Bronchial epithelial cell (primary cell): ENCODE measurements at regions not wholly inside any gene's neighbourhood (a gene's known extent, or its start where the extent isn't known, plus 50 kb on each side); places are given as distances from the start of the nearest gene placed in this dataset.

Experiments
- DNase-seq: peaks from one replicate; pipeline ENCODE4 v3.0.0-alpha.2; 2010; ENCODE audit warnings: low read depth
- FAIRE-seq: peaks from 2 replicates; lab custom pipeline; 2011; peaks lifted over from hg19 to GRCh38; lab: Jason Lieb, UNC
- H3K27me3 ChIP-seq: 2 replicates; pipeline ENCODE4 v1.5.1; 2011; ENCODE audit warnings: low read length; ENCODE audit not compliant: control insufficient read depth, insufficient read depth
- H3K36me3 ChIP-seq: 2 replicates; pipeline ENCODE4 v1.5.1; 2011; ENCODE audit warnings: low read length; ENCODE audit not compliant: control insufficient read depth, insufficient read depth
- H3K4me3 ChIP-seq: 2 replicates; pipeline ENCODE4 v1.5.1; 2011; ENCODE audit warnings: mild to moderate bottlenecking, low read depth, low read length, control low read depth
- CTCF ChIP-seq: IDR thresholded peaks from 2 replicates; pipeline ENCODE4 v1.5.1; 2011; ENCODE audit warnings: mild to moderate bottlenecking, moderate library complexity, low read length, control low read depth, inconsistent platforms; ENCODE audit not compliant: insufficient read depth, severe bottlenecking

- TF ChIP-seq CTCF, result no peak
- Histone ChIP-seq H3K27me3 (peaks cover 2% of the 10 kb centered on the region), H3K36me3 (no peaks in the 10 kb centered on the region), H3K4me3 (no peak overlapping the region)
- DNase-seq (peak; percentile 39), FAIRE-seq (no peak)
These were observed 77.0 kb upstream of the PODXL start for GRCh38 chr7:131633342-131633843.

- FAIRE-seq (no peak), DNase-seq (no peak)
- no peak for TF ChIP-seq CTCF
- H3K4me3 ChIP-seq, result no peak overlapping the region
- H3K36me3 ChIP-seq, result no peaks in the 10 kb centered on the region
- H3K27me3 ChIP-seq, result no peaks in the 10 kb centered on the region
These were observed 74.0 kb upstream of the PODXL start for GRCh38 chr7:131630427-131630826.

GRCh38 chr7:131629217-131629882 lies 72.9 kb upstream of the PODXL start:
- FAIRE-seq (no peak), DNase-seq (peak; percentile 55)
- Histone ChIP-seq H3K27me3 (no peaks in the 10 kb centered on the region), H3K4me3 (no peak overlapping the region), H3K36me3 (no peaks in the 10 kb centered on the region)
- no peak for TF ChIP-seq CTCF

- DNase-seq (no peak), FAIRE-seq (no peak)
- Histone ChIP-seq H3K27me3 (no peaks in the 10 kb centered on the region), H3K36me3 (no peaks in the 10 kb centered on the region), H3K4me3 (no peak overlapping the region)
- TF ChIP-seq CTCF, result no peak
These were observed 72.2 kb upstream of the PODXL start for GRCh38 chr7:131628634-131629033.

- DNase-seq (no peak), FAIRE-seq (no peak)
- Histone ChIP-seq H3K27me3 (no peaks in the 10 kb centered on the region), H3K36me3 (no peaks in the 10 kb centered on the region), H3K4me3 (no peak overlapping the region)
- TF ChIP-seq CTCF, result no peak
These were observed 71.3 kb upstream of the PODXL start for GRCh38 chr7:131627735-131628190.

- H3K4me3 ChIP-seq, result no peak overlapping the region
- no peaks in the 10 kb centered on the region for H3K27me3 ChIP-seq
- H3K36me3 ChIP-seq, result no peaks in the 10 kb centered on the region
- no peak for TF ChIP-seq CTCF
- FAIRE-seq, result no peak
- DNase-seq, result no peak
These were observed 70.2 kb upstream of the PODXL start for GRCh38 chr7:131626643-131627042.
